D721Med (cell line): ENCODE measurements at regions not wholly inside any gene's neighbourhood (a gene's known extent, or its start where the extent isn't known, plus 50 kb on each side); places are given as distances from the start of the nearest gene placed in this dataset.

Experiments used
- DNase-seq: peaks from one replicate; pipeline ENCODE4 v3.0.0; 2011; ENCODE audit warnings: low spot score; ENCODE audit not compliant: insufficient read length
- FAIRE-seq: peaks from 2 replicates; lab custom pipeline; 2011; peaks lifted over from hg19 to GRCh38; lab: Jason Lieb, UNC
- CTCF ChIP-seq: IDR thresholded peaks from 2 replicates; pipeline ENCODE4 v1.5.1; 2012; ENCODE audit warnings: mild to moderate bottlenecking, control low read depth; ENCODE audit not compliant: insufficient read depth; ENCODE audit errors: missing control alignments

GRCh38 chr9:134544388-134545214 lies 97.0 kb upstream of the COL5A1 start:
- FAIRE-seq (no peak), DNase-seq (no peak)
- TF ChIP-seq CTCF: no peak

GRCh38 chr9:134545215-134545542 lies 96.4 kb upstream of the COL5A1 start:
- DNase-seq: no peak
- FAIRE-seq: no peak
- TF ChIP-seq CTCF: no peak

- no peak for TF ChIP-seq CTCF
- no peak for FAIRE-seq
- no peak for DNase-seq
Observed at GRCh38 chr9:134545543-134546245, 95.9 kb upstream of the COL5A1 start.

GRCh38 chr9:134546246-134546731 lies 95.3 kb upstream of the COL5A1 start:
- no peak for DNase-seq
- no peak for TF ChIP-seq CTCF
- no peak for FAIRE-seq

- TF ChIP-seq CTCF: no peak
- no peak for DNase-seq
- FAIRE-seq: no peak
Observed at GRCh38 chr9:134546746-134547145, 94.9 kb upstream of the COL5A1 start.

- no peak for FAIRE-seq
- TF ChIP-seq CTCF: no peak
- no peak for DNase-seq
Observed at GRCh38 chr9:134547161-134548100, 94.2 kb upstream of the COL5A1 start.
